H9 (cell line): ENCODE measurements at regions not wholly inside any gene's neighbourhood (a gene's known extent, or its start where the extent isn't known, plus 50 kb on each side); places are given as distances from the start of the nearest gene placed in this dataset.

Source experiments
- DNase-seq: peaks from one replicate; pipeline ENCODE4 v3.0.0-alpha.2; 2017
- H2AFZ ChIP-seq: one replicate; pipeline ENCODE4 v1.6.1; 2013; ENCODE audit warnings: mild to moderate bottlenecking, low read length, control low read depth, moderate library complexity
- H2AK5ac ChIP-seq: 2 replicates; pipeline ENCODE4 v1.6.1; 2013; ENCODE audit warnings: low read length, control low read depth, mixed read lengths; ENCODE audit not compliant: insufficient read length
- H2BK120ac ChIP-seq: one replicate; pipeline ENCODE4 v1.6.1; 2013; ENCODE audit warnings: low read depth, mild to moderate bottlenecking, low read length, control low read depth, inconsistent platforms; ENCODE audit not compliant: poor library complexity, severe bottlenecking
- H2BK12ac ChIP-seq: 2 replicates; pipeline ENCODE4 v1.6.1; 2013; ENCODE audit warnings: low read length, control low read depth, mixed read lengths, low read depth; ENCODE audit not compliant: insufficient read length
- H2BK15ac ChIP-seq: 2 replicates; pipeline ENCODE4 v1.6.1; 2013; ENCODE audit warnings: low read depth, low read length, control low read depth
- H2BK20ac ChIP-seq: one replicate; pipeline ENCODE4 v1.6.1; 2013; ENCODE audit warnings: low read depth, mild to moderate bottlenecking, low read length, control low read depth, inconsistent platforms; ENCODE audit not compliant: poor library complexity, severe bottlenecking
- H2BK5ac ChIP-seq: 2 replicates; pipeline ENCODE4 v1.6.1; 2013; ENCODE audit warnings: low read length, control low read depth, mixed read lengths; ENCODE audit not compliant: insufficient read length
- H3K14ac ChIP-seq: 2 replicates; pipeline ENCODE4 v1.6.1; 2013; ENCODE audit warnings: low read length, control low read depth; ENCODE audit not compliant: insufficient read depth
- H3K18ac ChIP-seq: 2 replicates; pipeline ENCODE4 v1.6.1; 2013; ENCODE audit warnings: low read depth, mild to moderate bottlenecking, mixed read lengths, low read length, control low read depth; ENCODE audit not compliant: insufficient read length
- H3K23ac ChIP-seq: 2 replicates; pipeline ENCODE4 v1.6.1; 2013; ENCODE audit warnings: low read length, control low read depth, mixed read lengths, low read depth; ENCODE audit not compliant: insufficient read length
- H3K23me2 ChIP-seq: 2 replicates; pipeline ENCODE4 v1.6.1; 2013; ENCODE audit warnings: low read depth, mild to moderate bottlenecking, mixed read lengths, low read length, control low read depth; ENCODE audit not compliant: insufficient read length, poor library complexity, severe bottlenecking
- H3K27ac ChIP-seq: 2 replicates; pipeline ENCODE4 v1.5.1; 2013; ENCODE audit warnings: low read length, control low read depth, mixed read lengths, low read depth; ENCODE audit not compliant: insufficient read length
- H3K27me3 ChIP-seq: 2 replicates; pipeline ENCODE4 v1.6.1; 2013; ENCODE audit warnings: low read length, control low read depth, inconsistent platforms; ENCODE audit not compliant: insufficient read depth
- H3K4ac ChIP-seq: 2 replicates; pipeline ENCODE4 v1.6.1; 2013; ENCODE audit warnings: low read depth, mild to moderate bottlenecking, control low read depth, inconsistent platforms, low read length, moderate library complexity
- H3K4me1 ChIP-seq: 2 replicates; pipeline ENCODE4 v1.6.1; 2013; ENCODE audit warnings: low read length, control low read depth, inconsistent platforms; ENCODE audit not compliant: insufficient read depth
- H3K4me2 ChIP-seq: 2 replicates; pipeline ENCODE4 v1.6.1; 2013; ENCODE audit warnings: low read length, control low read depth, mixed read lengths; ENCODE audit not compliant: insufficient read length, insufficient read depth
- H3K56ac ChIP-seq: 2 replicates; pipeline ENCODE4 v1.6.1; 2013; ENCODE audit warnings: low read depth, mild to moderate bottlenecking, mixed read lengths, low read length, control low read depth; ENCODE audit not compliant: insufficient read length
- H3K79me1 ChIP-seq: 2 replicates; pipeline ENCODE4 v1.6.1; 2013; ENCODE audit warnings: low read depth, mild to moderate bottlenecking, moderate library complexity, low read length, control low read depth, inconsistent platforms; ENCODE audit not compliant: insufficient read depth, poor library complexity, severe bottlenecking
- H3K79me2 ChIP-seq: 2 replicates; pipeline ENCODE4 v1.6.1; 2013; ENCODE audit warnings: low read length, control low read depth, inconsistent platforms; ENCODE audit not compliant: insufficient read depth
- H3K9ac ChIP-seq: 2 replicates; pipeline ENCODE4 v1.6.1; 2013; ENCODE audit warnings: low read length, control low read depth, mixed read lengths; ENCODE audit not compliant: insufficient read length; ENCODE audit errors: extremely low read depth
- H3K9me3 ChIP-seq: one replicate; pipeline ENCODE4 v1.6.1; 2013; ENCODE audit warnings: low read depth, low read length, inconsistent platforms; ENCODE audit not compliant: control insufficient read depth
- H3T11ph ChIP-seq: one replicate; pipeline ENCODE4 v1.6.1; 2013; ENCODE audit warnings: mild to moderate bottlenecking, low read length, control low read depth, inconsistent platforms
- H4K20me1 ChIP-seq: one replicate; pipeline ENCODE4 v1.6.1; 2013; ENCODE audit not compliant: control insufficient read depth, insufficient read length, insufficient read depth
- H4K5ac ChIP-seq: 2 replicates; pipeline ENCODE4 v1.6.1; 2013; ENCODE audit warnings: low read depth, mild to moderate bottlenecking, mixed read lengths, low read length, control low read depth; ENCODE audit not compliant: insufficient read length
- H4K8ac ChIP-seq: replicated peaks from 2 replicates; pipeline ENCODE4 v1.6.1; 2013; ENCODE audit warnings: low read length, control low read depth, mixed read lengths, low read depth; ENCODE audit not compliant: insufficient read length
- H4K91ac ChIP-seq: 2 replicates; pipeline ENCODE4 v1.6.1; 2013; ENCODE audit warnings: low read depth, mild to moderate bottlenecking, moderate library complexity, mixed read lengths, low read length, control low read depth; ENCODE audit not compliant: insufficient read length
- H3K27ac Mint-ChIP-seq, 3 experiments: 2 replicates in 2 of 3; 3 replicates in 1 of 3; pipeline ENCODE4 v1.8.0; 2020 to 2021; ENCODE audit warnings: mixed read lengths in 3 of 3, mild to moderate bottlenecking in 1 of 3, moderate library complexity in 1 of 3
- H3K27me3 Mint-ChIP-seq: 2 replicates; pipeline ENCODE4 v1.8.0; 2021; ENCODE audit warnings: low read depth, mild to moderate bottlenecking, moderate library complexity, mixed read lengths
- H3K36me3 Mint-ChIP-seq, 3 experiments: 2 replicates in 2 of 3; 3 replicates in 1 of 3; pipeline ENCODE4 v1.8.0; 2020 to 2021; ENCODE audit warnings: low read depth in 3 of 3, mixed read lengths in 3 of 3; ENCODE audit not compliant: insufficient read depth in 1 of 3
- H3K4me1 Mint-ChIP-seq, 2 experiments: 2 replicates each; pipeline ENCODE4 v1.8.0; 2020; ENCODE audit warnings: mixed read lengths in 2 of 2
- H3K4me3 Mint-ChIP-seq, 2 experiments: 2 replicates in 1 of 2; 3 replicates in 1 of 2; pipeline ENCODE4 v1.8.0; 2020 to 2021; ENCODE audit warnings: mild to moderate bottlenecking in 2 of 2, mixed read lengths in 2 of 2, moderate library complexity in 1 of 2
- H3K9me3 Mint-ChIP-seq, 2 experiments: 2 replicates in 1 of 2; 3 replicates in 1 of 2; pipeline ENCODE4 v1.8.0; 2020; ENCODE audit warnings: mild to moderate bottlenecking in 2 of 2, mixed read lengths in 2 of 2, moderate library complexity in 1 of 2
- CTCF ChIP-seq: fragments of 200-600 bp; sonication (generic); conservative IDR thresholded peaks from 3 replicates; pipeline ENCODE4 v1.8.0; 2021; ENCODE audit warnings: antibody characterized with exemption, mild to moderate bottlenecking
- WGBS: extraction: QIAGEN DNeasy Blood & Tissue Kit; methylation state at CpG from one replicate; pipeline ENCODE4 v1.1.7; 2013; ENCODE audit warnings: missing lambda C conversion rate, low lambda C conversion rate, mixed read lengths; ENCODE audit not compliant: insufficient read length; ENCODE audit errors: extremely low coverage; 5-methylcytosine and 5-hydroxymethylcytosine counted together

GRCh38 chr7:41869997-41870396, 167.1 kb upstream of the INHBA start:
- Mint-ChIP-seq H3K27me3 (peaks cover 2% of the 10 kb centered on the region; the same call in 1 of the 2 replicates), H3K9me3 (peaks cover 17 to 26% of the 10 kb centered on the region in 2 experiments), H3K4me3 (no peak overlapping the region), H3K36me3 (peaks cover 8 to 19% (median 10%) of the 10 kb centered on the region in 3 experiments; a peak in 6 of 7 replicates), H3K27ac (no peak overlapping the region), H3K4me1 (peaks cover 0 to 3% of the 10 kb centered on the region in 2 experiments; a peak in 1 of 4 replicates)
- no peak overlapping the region for H3K14ac ChIP-seq
- no peak for DNase-seq
- H2BK12ac ChIP-seq = no peak overlapping the region
- no peak overlapping the region for H4K91ac ChIP-seq
- WGBS = no CpG with 5 or more reads among the region's 4 CpGs
- no peak overlapping the region for H4K5ac ChIP-seq
- no peak overlapping the region for H2BK20ac ChIP-seq
- H4K8ac ChIP-seq = no peak overlapping the region
- TF ChIP-seq CTCF = no peak
- no peak overlapping the region for H3K4ac ChIP-seq
- no peak overlapping the region for H3K56ac ChIP-seq
- no peak overlapping the region for H2AFZ ChIP-seq
- H3K79me1 ChIP-seq = no peaks in the 10 kb centered on the region
- no peak overlapping the region for H3K18ac ChIP-seq
- no peaks in the 10 kb centered on the region for H3K4me1 ChIP-seq
- H3K27me3 ChIP-seq = no peaks in the 10 kb centered on the region
- H2BK15ac ChIP-seq = no peak overlapping the region
- H3K23ac ChIP-seq = no peak overlapping the region
- no peaks in the 10 kb centered on the region for H3K79me2 ChIP-seq
- H2AK5ac ChIP-seq = no peak overlapping the region
- no peak overlapping the region for H3K4me2 ChIP-seq
- no peak overlapping the region for H3T11ph ChIP-seq
- H2BK5ac ChIP-seq = no peak overlapping the region
- no peak overlapping the region for H3K9ac ChIP-seq
- peaks cover 11% of the 10 kb centered on the region for H3K9me3 ChIP-seq
- H4K20me1 ChIP-seq = no peaks in the 10 kb centered on the region
- no peaks in the 10 kb centered on the region for H3K23me2 ChIP-seq
- H3K27ac ChIP-seq = no peak overlapping the region
- no peak overlapping the region for H2BK120ac ChIP-seq
